ENCODE measurements at regions not wholly inside any gene's neighbourhood (a gene's known extent, or its start where the extent isn't known, plus 50 kb on each side); places are given as distances from the start of the nearest gene placed in this dataset.

GRCh38 chr18:68436485-68436884, 278.4 kb downstream of the TMX3 start:
- no peak for TF ChIP-seq CTCF (IDR thresholded peaks at IDR 0.05)
- no peak for TF ChIP-seq POLR2A (IDR thresholded peaks at IDR 0.05)
